ENCODE measurements at regions not wholly inside any gene's neighbourhood (a gene's known extent, or its start where the extent isn't known, plus 50 kb on each side); places are given as distances from the start of the nearest gene placed in this dataset.

DNA sequence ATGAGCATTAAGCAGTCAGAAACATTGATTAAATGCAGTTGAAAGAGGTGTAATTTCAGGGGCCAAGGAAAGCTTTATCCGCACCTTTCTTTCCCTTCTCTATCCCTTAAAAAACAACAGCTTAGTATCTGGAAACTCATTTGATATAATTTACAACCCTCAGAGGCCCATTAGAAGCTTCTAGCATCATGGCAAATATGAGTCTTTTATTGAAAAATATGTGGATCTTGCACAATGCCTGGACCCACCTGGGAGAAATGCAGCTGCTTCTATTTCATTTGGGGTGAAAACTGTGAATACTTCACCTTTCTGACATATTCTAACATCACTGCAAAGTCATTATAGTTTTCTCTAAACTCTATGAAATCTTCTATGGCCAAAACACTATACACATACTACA, 492.2 kb upstream of the PSMD7 start:
- TF ChIP-seq, protein P1, sequence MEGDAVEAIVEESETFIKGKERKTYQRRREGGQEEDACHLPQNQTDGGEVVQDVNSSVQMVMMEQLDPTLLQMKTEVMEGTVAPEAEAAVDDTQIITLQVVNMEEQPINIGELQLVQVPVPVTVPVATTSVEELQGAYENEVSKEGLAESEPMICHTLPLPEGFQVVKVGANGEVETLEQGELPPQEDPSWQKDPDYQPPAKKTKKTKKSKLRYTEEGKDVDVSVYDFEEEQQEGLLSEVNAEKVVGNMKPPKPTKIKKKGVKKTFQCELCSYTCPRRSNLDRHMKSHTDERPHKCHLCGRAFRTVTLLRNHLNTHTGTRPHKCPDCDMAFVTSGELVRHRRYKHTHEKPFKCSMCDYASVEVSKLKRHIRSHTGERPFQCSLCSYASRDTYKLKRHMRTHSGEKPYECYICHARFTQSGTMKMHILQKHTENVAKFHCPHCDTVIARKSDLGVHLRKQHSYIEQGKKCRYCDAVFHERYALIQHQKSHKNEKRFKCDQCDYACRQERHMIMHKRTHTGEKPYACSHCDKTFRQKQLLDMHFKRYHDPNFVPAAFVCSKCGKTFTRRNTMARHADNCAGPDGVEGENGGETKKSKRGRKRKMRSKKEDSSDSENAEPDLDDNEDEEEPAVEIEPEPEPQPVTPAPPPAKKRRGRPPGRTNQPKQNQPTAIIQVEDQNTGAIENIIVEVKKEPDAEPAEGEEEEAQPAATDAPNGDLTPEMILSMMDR (IDR thresholded peaks at IDR 0.05 in 2 of 3, conservative IDR thresholded peaks at IDR 0.05 in 1 of 3; ENCODE audit: borderline replicate concordance in 1 of 3, insufficient read depth in 1 of 3, low read depth in 2 of 3, low read length in 2 of 3) = no peak
- no peak for TF ChIP-seq POLR2AphosphoS5 (IDR thresholded peaks at IDR 0.05; ENCODE audit: low read depth, low read length)
- no peak for TF ChIP-seq YY1 (IDR thresholded peaks at IDR 0.05; ENCODE audit: extremely low read depth, insufficient replicate concordance, low read depth, low read length)
